HG03558 (cell line): ENCODE measurements at regions not wholly inside any gene's neighbourhood (a gene's known extent, or its start where the extent isn't known, plus 50 kb on each side); places are given as distances from the start of the nearest gene placed in this dataset.
"Not testable (repeated sequence)": the region's sequence is repeated elsewhere in the genome, so short reads cannot be mapped to it uniquely, and the experiment has no call there.

ENCODE experiments used
- ATAC-seq: cut with Tn5 transposase; IDR thresholded peaks from one replicate; pipeline ENCODE4 v1.9.1; 2021; ENCODE audit warnings: moderate number of reproducible peaks; ENCODE audit not compliant: unreplicated experiment; ENCODE audit errors: extremely low read depth

- not testable (repeated sequence) for ATAC-seq
Measured at GRCh38 chr6:58307901-58308300, 990.5 kb downstream of the PRIM2 start.

DNA sequence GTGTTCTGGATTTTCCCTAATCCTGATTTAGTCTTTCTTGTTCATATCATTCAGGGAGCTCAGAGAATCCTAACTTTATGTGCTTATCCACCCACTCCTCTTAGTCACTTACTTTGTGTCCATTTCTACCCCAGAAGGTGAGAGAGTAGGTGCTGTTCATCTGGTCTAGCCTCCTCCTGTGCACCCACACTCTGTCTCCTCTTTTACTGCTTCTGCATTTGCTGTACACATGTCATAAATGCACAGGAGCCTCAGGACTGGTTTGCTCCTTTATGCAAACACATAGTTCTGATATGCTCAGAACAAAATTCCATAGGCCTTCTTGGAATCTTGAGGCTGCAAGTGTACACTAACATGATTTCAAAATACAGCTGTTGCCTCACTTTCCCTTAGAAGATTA, 1014.7 kb downstream of the PRIM2 start:
- not testable (repeated sequence) for ATAC-seq

DNA sequence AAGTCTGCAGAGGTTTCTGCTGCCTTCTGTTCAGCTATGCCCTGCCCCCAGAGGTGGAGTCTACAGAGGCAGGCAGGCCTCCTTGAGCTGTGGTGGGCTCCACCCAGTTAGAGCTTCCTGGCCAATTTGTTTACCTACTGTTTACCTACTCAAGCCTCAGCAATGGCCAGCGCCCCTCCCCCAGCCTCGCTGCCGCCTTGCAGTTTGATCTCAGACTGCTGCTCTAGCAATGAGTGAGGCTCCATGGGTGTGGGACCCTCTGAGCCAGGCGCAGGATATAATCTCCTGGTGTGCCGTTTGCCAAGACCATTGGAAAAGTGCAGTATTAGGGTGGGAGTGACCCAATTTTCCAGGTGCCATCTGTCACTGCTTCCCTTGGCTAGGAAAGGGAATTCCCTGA, 1024.9 kb downstream of the PRIM2 start:
- ATAC-seq: not testable (repeated sequence)

- ATAC-seq: not testable (repeated sequence)
Measured at GRCh38 chr6:58347534-58347933, 1030.1 kb downstream of the PRIM2 start.

GRCh38 chr6:58351619-58352018, 1034.2 kb downstream of the PRIM2 start:
- not testable (repeated sequence) for ATAC-seq

DNA sequence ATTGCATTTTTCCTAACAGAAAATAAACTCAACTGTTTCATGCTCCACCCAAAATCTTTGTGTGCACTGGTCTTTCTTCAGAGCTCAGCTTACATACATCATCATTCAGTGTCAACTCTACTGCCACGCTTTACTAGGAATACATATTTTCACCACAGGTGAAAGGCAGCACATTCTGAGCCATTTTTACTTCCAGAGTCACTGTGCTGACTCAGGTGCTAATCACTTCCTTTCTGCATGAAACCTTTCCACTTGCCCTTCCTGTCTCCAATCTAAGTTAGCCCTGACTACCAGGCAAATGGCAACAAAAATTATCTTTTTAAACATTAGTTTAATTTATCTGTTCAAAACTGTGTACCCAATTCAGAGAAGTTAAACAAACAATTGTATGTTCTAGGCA, 1041.0 kb downstream of the PRIM2 start:
- ATAC-seq: not testable (repeated sequence)

DNA sequence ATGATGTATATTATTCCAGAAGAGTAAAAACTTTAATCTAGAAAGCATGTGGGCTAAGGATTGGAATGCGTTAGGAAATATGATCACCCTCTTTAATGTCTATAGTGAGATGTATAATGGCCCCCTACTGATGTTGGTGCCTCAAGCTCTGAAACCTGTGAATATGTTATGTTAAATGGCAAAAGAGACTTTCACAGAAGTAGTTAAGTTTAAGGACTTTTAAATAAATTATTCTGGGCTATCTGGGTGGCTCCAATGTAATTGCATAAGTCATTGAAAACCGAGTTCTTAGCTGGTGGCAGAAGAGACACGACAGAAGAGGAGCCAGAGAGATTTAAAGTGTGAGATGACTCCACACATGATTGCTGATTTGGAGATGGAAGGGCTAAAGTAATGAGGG, 1048.4 kb downstream of the PRIM2 start:
- ATAC-seq: not testable (repeated sequence)

DNA sequence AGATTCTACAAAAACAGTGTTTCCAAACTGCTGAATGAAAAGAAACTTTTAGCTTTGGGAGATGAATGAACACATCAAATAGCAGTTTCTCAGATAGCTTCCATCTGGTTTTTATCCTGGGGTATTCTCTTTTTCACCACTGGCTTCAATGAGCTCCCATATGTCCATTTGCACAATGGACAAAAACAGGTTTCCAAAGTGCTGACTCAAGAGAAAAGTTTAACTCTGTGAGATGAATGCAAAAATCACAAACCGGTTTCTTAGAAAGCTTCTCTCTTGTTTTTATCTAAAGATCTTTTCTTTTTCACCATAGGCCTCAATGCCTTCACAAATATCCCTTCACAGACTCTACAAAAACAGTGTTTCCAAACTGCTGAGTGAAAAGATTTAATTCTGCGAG, 1089.2 kb downstream of the PRIM2 start:
- not testable (repeated sequence) for ATAC-seq

DNA sequence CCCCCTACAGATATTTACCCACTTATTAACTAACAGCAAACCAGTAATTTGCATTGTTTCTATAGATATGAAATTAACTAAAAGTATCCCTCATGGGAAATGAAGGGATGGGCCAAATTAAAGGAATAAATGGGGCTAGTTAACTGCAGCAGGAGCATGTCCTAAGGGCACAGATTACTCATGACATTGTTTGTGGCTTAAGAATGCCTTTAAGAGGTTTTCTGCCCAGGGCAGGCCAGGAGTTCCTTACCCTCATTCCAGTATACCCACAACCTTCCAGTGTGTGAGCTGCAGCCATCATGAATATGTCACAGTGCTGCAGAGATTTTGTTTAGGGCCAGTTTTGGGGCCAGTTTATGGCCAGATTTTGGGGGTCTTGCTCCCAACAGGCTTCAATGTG, 1101.9 kb downstream of the PRIM2 start:
- ATAC-seq: no peak
